ENCODE measurements at regions not wholly inside any gene's neighbourhood (a gene's known extent, or its start where the extent isn't known, plus 50 kb on each side); places are given as distances from the start of the nearest gene placed in this dataset.

GRCh38 chr7:18425838-18426445 is 69.6 kb upstream of the HDAC9 start:
- TF ChIP-seq CTCF (IDR thresholded peaks at IDR 0.05) (no peak), POLR2A (IDR thresholded peaks at IDR 0.05) (no peak)
